ENCODE measurements at regions not wholly inside any gene's neighbourhood (a gene's known extent, or its start where the extent isn't known, plus 50 kb on each side); places are given as distances from the start of the nearest gene placed in this dataset.
"Not testable (repeated sequence)": the region's sequence is repeated elsewhere in the genome, so short reads cannot be mapped to it uniquely, and the experiment has no call there.

GRCh38 chrX:34576864-34577263 is 80.2 kb downstream of the TMEM47 start:
- FAIRE-seq: no peak

- FAIRE-seq: no peak
Observed at GRCh38 chrX:34565981-34566380, 91.1 kb downstream of the TMEM47 start.

GRCh38 chrX:34563804-34564203 is 93.3 kb downstream of the TMEM47 start:
- FAIRE-seq: no peak

GRCh38 chrX:34563061-34563460 is 94.0 kb downstream of the TMEM47 start:
- no peak for FAIRE-seq

- no peak for FAIRE-seq
Observed at GRCh38 chrX:34562006-34562405, 95.1 kb downstream of the TMEM47 start.

GRCh38 chrX:34560180-34560579 is 96.9 kb downstream of the TMEM47 start:
- no peak for FAIRE-seq

GRCh38 chrX:34559325-34559724 is 97.8 kb downstream of the TMEM47 start:
- no peak for FAIRE-seq

- FAIRE-seq: no peak
Observed at GRCh38 chrX:34557733-34558132, 99.4 kb downstream of the TMEM47 start.

- FAIRE-seq: no peak
Observed at GRCh38 chrX:34555481-34555880, 101.6 kb downstream of the TMEM47 start.

- FAIRE-seq: no peak
Observed at GRCh38 chrX:34546366-34546765, 110.7 kb downstream of the TMEM47 start.

GRCh38 chrX:34528081-34528480 is 129.0 kb downstream of the TMEM47 start:
- FAIRE-seq: no peak

GRCh38 chrX:34521563-34521962 is 135.5 kb downstream of the TMEM47 start:
- no peak for FAIRE-seq

- FAIRE-seq: no peak
Observed at GRCh38 chrX:34509394-34509793, 147.7 kb downstream of the TMEM47 start.

GRCh38 chrX:34503119-34503518 is 154.0 kb downstream of the TMEM47 start:
- no peak for FAIRE-seq

- no peak for FAIRE-seq
Observed at GRCh38 chrX:34493086-34493485, 164.0 kb downstream of the TMEM47 start.

GRCh38 chrX:34491126-34491525 is 166.0 kb downstream of the TMEM47 start:
- no peak for FAIRE-seq

GRCh38 chrX:34487364-34487763 is 169.7 kb downstream of the TMEM47 start:
- FAIRE-seq: no peak

GRCh38 chrX:34483980-34484379 is 173.1 kb downstream of the TMEM47 start:
- no peak for FAIRE-seq

- FAIRE-seq: no peak
Observed at GRCh38 chrX:34470507-34470906, 186.6 kb downstream of the TMEM47 start.

GRCh38 chrX:34467437-34467836 is 189.6 kb downstream of the TMEM47 start:
- FAIRE-seq: no peak

- not testable (repeated sequence) for FAIRE-seq
Observed at GRCh38 chrX:34463220-34463619, 193.9 kb downstream of the TMEM47 start.

- FAIRE-seq: not testable (repeated sequence)
Observed at GRCh38 chrX:34457850-34458249, 199.2 kb downstream of the TMEM47 start.

- FAIRE-seq: no peak
Observed at GRCh38 chrX:34437586-34437985, 219.5 kb downstream of the TMEM47 start.

GRCh38 chrX:34426334-34426733 is 230.8 kb downstream of the TMEM47 start:
- no peak for FAIRE-seq

- FAIRE-seq: no peak
Observed at GRCh38 chrX:34406580-34406979, 250.5 kb downstream of the TMEM47 start.

Measured in islet of Langerhans (tissue), 1 donor.